ENCODE measurements at regions not wholly inside any gene's neighbourhood (a gene's known extent, or its start where the extent isn't known, plus 50 kb on each side); places are given as distances from the start of the nearest gene placed in this dataset.

GRCh38 chr13:48885027-48885395 is 90.7 kb upstream of the FNDC3A start:
- Histone ChIP-seq H3K27ac (ENCODE audit: low read length) (peak overlapping the region; percentile 94), H3K27me3 (ENCODE audit: low read length) (no peaks in the 10 kb centered on the region), H3K9ac (ENCODE audit: low read length) (peak overlapping the region; percentile 13), H3K79me2 (ENCODE audit: low read length) (no peaks in the 10 kb centered on the region), H3K36me3 (ENCODE audit: low read depth, low read length) (no peaks in the 10 kb centered on the region), H3K9me2 (replicated peaks; ENCODE audit: low read length) (no peaks in the 10 kb centered on the region), H3K4me2 (ENCODE audit: low read length) (no peak overlapping the region), H3K4me3 (ENCODE audit: low read length) (no peak overlapping the region), H2AFZ (ENCODE audit: low read length) (no peak overlapping the region), H3F3A (ENCODE audit: low read length, unreplicated experiment) (no peaks in the 10 kb centered on the region), H4K20me1 (ENCODE audit: low read length) (no peaks in the 10 kb centered on the region), H3K4me1 (ENCODE audit: insufficient read depth, low read length) (peaks cover 18% of the 10 kb centered on the region), H3K9me3 (ENCODE audit: low read length) (no peaks in the 10 kb centered on the region)
- DNase-seq, result peak; percentile 31
- ChIA-PET CTCF (interaction anchor here (0.6 kb wide), 1 partner anchor 212 kb away, joined by 3 read pairs; no protein-coding TSS in a partner anchor), POLR2A (ENCODE audit: unreplicated experiment) (no interaction called here)
- ATAC-seq, result no peak; the same call in 1 of the 2 replicates
- BruUV-seq (replicated peaks), result no TSS peak
- intact Hi-C loops (cut with micrococcal nuclease), result loop anchor here (2.0 kb wide), 1 partner anchor 56 kb away; no protein-coding TSS in a partner anchor
- TF ChIP-seq EZH2phosphoT487 (IDR thresholded peaks at IDR 0.05; ENCODE audit: borderline replicate concordance, low read length), result no peak
- no peak for TF ChIP-seq EZH2 (IDR thresholded peaks at IDR 0.05; ENCODE audit: low read length, unreplicated experiment)
- TF ChIP-seq CTCF (conservative IDR thresholded peaks at IDR 0.05; ENCODE audit: low read depth, low read length), result no peak

GRCh38 chr13:48888613-48889012 is 87.1 kb upstream of the FNDC3A start:
- TF ChIP-seq EZH2phosphoT487 (IDR thresholded peaks at IDR 0.05; ENCODE audit: borderline replicate concordance, low read length) (no peak), EZH2 (IDR thresholded peaks at IDR 0.05; ENCODE audit: low read length, unreplicated experiment) (no peak), CTCF (conservative IDR thresholded peaks at IDR 0.05; ENCODE audit: low read depth, low read length) (no peak)
- peaks cover 38% of the 10 kb centered on the region for H3K4me1 ChIP-seq (ENCODE audit: insufficient read depth, low read length)
- H2AFZ ChIP-seq (ENCODE audit: low read length), result no peak overlapping the region
- ChIA-PET CTCF (no interaction called here), POLR2A (ENCODE audit: unreplicated experiment) (no interaction called here)
- H3K9ac ChIP-seq (ENCODE audit: low read length), result no peak overlapping the region
- intact Hi-C loops (cut with micrococcal nuclease), result no loop called here
- H3K4me2 ChIP-seq (ENCODE audit: low read length), result no peak overlapping the region
- no peaks in the 10 kb centered on the region for H3K9me3 ChIP-seq (ENCODE audit: low read length)
- DNase-seq (no peak), ATAC-seq (no peak)
- H3K79me2 ChIP-seq (ENCODE audit: low read length), result no peaks in the 10 kb centered on the region
- H3K27ac ChIP-seq (ENCODE audit: low read length), result no peak overlapping the region
- no peaks in the 10 kb centered on the region for H3K9me2 ChIP-seq (replicated peaks; ENCODE audit: low read length)
- H3F3A ChIP-seq (ENCODE audit: low read length, unreplicated experiment), result peaks cover 10% of the 10 kb centered on the region
- no peaks in the 10 kb centered on the region for H3K27me3 ChIP-seq (ENCODE audit: low read length)
- H3K36me3 ChIP-seq (ENCODE audit: low read depth, low read length), result no peaks in the 10 kb centered on the region
- no TSS peak for BruUV-seq (replicated peaks)
- no peaks in the 10 kb centered on the region for H4K20me1 ChIP-seq (ENCODE audit: low read length)
- H3K4me3 ChIP-seq (ENCODE audit: low read length), result no peak overlapping the region

- H2AFZ ChIP-seq (ENCODE audit: low read length), result no peak overlapping the region
- H3K9ac ChIP-seq (ENCODE audit: low read length), result no peak overlapping the region
- no TSS peak for BruUV-seq (replicated peaks)
- no peak overlapping the region for H3K4me3 ChIP-seq (ENCODE audit: low read length)
- H3K27ac ChIP-seq (ENCODE audit: low read length), result no peak overlapping the region
- no peak for DNase-seq
- CTCF ChIA-PET, result no interaction called here
- TF ChIP-seq CTCF (conservative IDR thresholded peaks at IDR 0.05; ENCODE audit: low read depth, low read length), result no peak
- TF ChIP-seq EZH2 (IDR thresholded peaks at IDR 0.05; ENCODE audit: low read length, unreplicated experiment), result no peak
- TF ChIP-seq EZH2phosphoT487 (IDR thresholded peaks at IDR 0.05; ENCODE audit: borderline replicate concordance, low read length), result no peak
- H3K79me2 ChIP-seq (ENCODE audit: low read length), result no peaks in the 10 kb centered on the region
- POLR2A ChIA-PET (ENCODE audit: unreplicated experiment), result no interaction called here
- intact Hi-C loops (cut with micrococcal nuclease), result loop anchor here (5.0 kb wide), 1 partner anchor 87 kb away; the partner anchor contains the start of gene FNDC3A
- H3K9me3 ChIP-seq (ENCODE audit: low read length), result no peaks in the 10 kb centered on the region
- no peak overlapping the region for H3K4me2 ChIP-seq (ENCODE audit: low read length)
- no peaks in the 10 kb centered on the region for H4K20me1 ChIP-seq (ENCODE audit: low read length)
- no peaks in the 10 kb centered on the region for H3K9me2 ChIP-seq (replicated peaks; ENCODE audit: low read length)
- H3K27me3 ChIP-seq (ENCODE audit: low read length), result no peaks in the 10 kb centered on the region
- ATAC-seq, result no peak
- peaks cover 22% of the 10 kb centered on the region for H3K4me1 ChIP-seq (ENCODE audit: insufficient read depth, low read length)
- no peaks in the 10 kb centered on the region for H3K36me3 ChIP-seq (ENCODE audit: low read depth, low read length)
- peaks cover 10% of the 10 kb centered on the region for H3F3A ChIP-seq (ENCODE audit: low read length, unreplicated experiment)
These were observed 85.3 kb upstream of the FNDC3A start for GRCh38 chr13:48890391-48890790.
